Stomach (tissue), 8 donors: ENCODE measurements at regions not wholly inside any gene's neighbourhood (a gene's known extent, or its start where the extent isn't known, plus 50 kb on each side); places are given as distances from the start of the nearest gene placed in this dataset.

Experiments used
- DNase-seq, 2 donors: peaks; one replicate each; pipeline versions ENCODE4 v3.0.0 to v3.0.0-alpha.2; 2013 to 2019
- H3K27ac ChIP-seq, 5 donors: fragments of 200-600 bp in 4 of 5; sonication (generic) in 4 of 5; one replicate each; pipeline ENCODE4 v1.5.1; 2013 to 2019; ENCODE audit warnings: mild to moderate bottlenecking in 1 of 5, moderate library complexity in 1 of 5
- H3K27me3 ChIP-seq, 3 donors: fragments of 200-600 bp; sonication (generic); one replicate each; pipeline ENCODE4 v1.5.1; 2017 to 2019; ENCODE audit warnings: mixed run types in 1 of 3
- H3K36me3 ChIP-seq, 4 donors: fragments of 200-600 bp; sonication (generic); 1 replicate in 3 of 4; 2 replicates in 1 of 4; pipeline ENCODE4 v1.5.1; 2016 to 2019
- H3K4me1 ChIP-seq, 4 donors: fragments of 200-600 bp; sonication (generic); one replicate each; pipeline ENCODE4 v1.5.1; 2016 to 2019
- H3K4me3 ChIP-seq, 4 donors: fragments of 200-600 bp; sonication (generic) in 3 of 4; one replicate each; pipeline ENCODE4 v1.5.1; 2016 to 2019; ENCODE audit warnings: mild to moderate bottlenecking in 1 of 4
- H3K9me3 ChIP-seq, 4 donors: fragments of 200-600 bp; sonication (generic); one replicate each; pipeline ENCODE4 v1.5.1; 2016 to 2019
- EP300 ChIP-seq: sonication (generic); formaldehyde crosslinking; IDR thresholded peaks from one replicate; pipeline ENCODE4 v1.6.1; 2017; ENCODE audit warnings: antibody characterized with exemption
- POLR2A ChIP-seq, 4 donors: fragments of 450-650 bp; IDR thresholded peaks; one replicate each; pipeline ENCODE4 v1.6.1; 2016; ENCODE audit warnings: antibody characterized with exemption in 4 of 4, control low read depth in 2 of 4, mild to moderate bottlenecking in 1 of 4, moderate library complexity in 1 of 4
- POLR2AphosphoS5 ChIP-seq, 3 donors: sonication (generic); formaldehyde crosslinking; IDR thresholded peaks; one replicate each; pipeline ENCODE4 v1.6.1; 2016; ENCODE audit warnings: antibody characterized with exemption in 3 of 3
- WGBS, 5 donors: extraction: QIAGEN DNeasy Blood & Tissue Kit in 3 of 5; methylation state at CpG; one replicate each; pipeline versions ENCODE4 v1.1.5 to v1.1.7; 2013 to 2018; 5-methylcytosine and 5-hydroxymethylcytosine counted together
- intact Hi-C: fragments of 100-400 bp; cut with DNase I; formaldehyde crosslinking; loops from one replicate; pipeline ENCODE4 v1.15.1; 2023; ENCODE audit warnings: low total_unique reads
- TF ChIP-seq, protein P1 (sequence below), 7 experiments: fragments of 450-650 bp in 4 of 7; fragments of 200-600 bp in 3 of 7; sonication (generic) in 3 of 7; IDR thresholded peaks; one replicate each; pipeline ENCODE4 v1.5.1; 2016 to 2019; ENCODE audit warnings: antibody characterized with exemption in 7 of 7, control low read depth in 2 of 7, mild to moderate bottlenecking in 1 of 7
- donor health status: healthy with polysubstance abuse.
- donor health status: Bipolar disorder and iron deficiency.
- donor health status: healthy.

DNA sequence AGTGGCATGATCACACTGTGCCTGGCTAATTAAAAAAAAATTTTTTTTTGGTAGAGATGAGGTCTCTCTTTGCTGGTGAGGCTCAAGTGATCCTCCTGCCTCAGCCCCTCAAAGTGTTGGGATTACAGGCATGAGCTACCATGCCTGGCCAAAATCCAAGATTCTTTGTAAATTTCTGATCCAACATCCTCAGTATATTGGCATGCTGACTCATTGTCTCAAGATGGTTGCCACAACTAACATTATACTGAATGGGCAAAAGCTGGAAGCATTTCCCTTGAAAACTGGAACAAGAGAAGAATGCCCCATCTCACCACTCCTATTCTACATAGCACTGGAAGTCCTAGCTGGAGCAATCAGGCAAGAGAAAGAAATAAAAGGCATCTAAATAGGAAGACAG lies 100.0 kb downstream of the KLF5 start:
- no peak overlapping the region for H3K27ac ChIP-seq
- H3K9me3 ChIP-seq = no peaks in the 10 kb centered on the region
- H3K27me3 ChIP-seq = no peaks in the 10 kb centered on the region
- TF ChIP-seq POLR2AphosphoS5 (IDR thresholded peaks at IDR 0.05) (no peak), EP300 (no peak), POLR2A (IDR thresholded peaks at IDR 0.05) (no peak)
- TF ChIP-seq, protein P1, sequence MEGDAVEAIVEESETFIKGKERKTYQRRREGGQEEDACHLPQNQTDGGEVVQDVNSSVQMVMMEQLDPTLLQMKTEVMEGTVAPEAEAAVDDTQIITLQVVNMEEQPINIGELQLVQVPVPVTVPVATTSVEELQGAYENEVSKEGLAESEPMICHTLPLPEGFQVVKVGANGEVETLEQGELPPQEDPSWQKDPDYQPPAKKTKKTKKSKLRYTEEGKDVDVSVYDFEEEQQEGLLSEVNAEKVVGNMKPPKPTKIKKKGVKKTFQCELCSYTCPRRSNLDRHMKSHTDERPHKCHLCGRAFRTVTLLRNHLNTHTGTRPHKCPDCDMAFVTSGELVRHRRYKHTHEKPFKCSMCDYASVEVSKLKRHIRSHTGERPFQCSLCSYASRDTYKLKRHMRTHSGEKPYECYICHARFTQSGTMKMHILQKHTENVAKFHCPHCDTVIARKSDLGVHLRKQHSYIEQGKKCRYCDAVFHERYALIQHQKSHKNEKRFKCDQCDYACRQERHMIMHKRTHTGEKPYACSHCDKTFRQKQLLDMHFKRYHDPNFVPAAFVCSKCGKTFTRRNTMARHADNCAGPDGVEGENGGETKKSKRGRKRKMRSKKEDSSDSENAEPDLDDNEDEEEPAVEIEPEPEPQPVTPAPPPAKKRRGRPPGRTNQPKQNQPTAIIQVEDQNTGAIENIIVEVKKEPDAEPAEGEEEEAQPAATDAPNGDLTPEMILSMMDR (IDR thresholded peaks at IDR 0.05) = no peak
- H3K4me1 ChIP-seq = no peaks in the 10 kb centered on the region
- intact Hi-C loops = no loop called here
- H3K4me3 ChIP-seq = no peak overlapping the region
- DNase-seq = no peak
- no peaks in the 10 kb centered on the region for H3K36me3 ChIP-seq

DNA sequence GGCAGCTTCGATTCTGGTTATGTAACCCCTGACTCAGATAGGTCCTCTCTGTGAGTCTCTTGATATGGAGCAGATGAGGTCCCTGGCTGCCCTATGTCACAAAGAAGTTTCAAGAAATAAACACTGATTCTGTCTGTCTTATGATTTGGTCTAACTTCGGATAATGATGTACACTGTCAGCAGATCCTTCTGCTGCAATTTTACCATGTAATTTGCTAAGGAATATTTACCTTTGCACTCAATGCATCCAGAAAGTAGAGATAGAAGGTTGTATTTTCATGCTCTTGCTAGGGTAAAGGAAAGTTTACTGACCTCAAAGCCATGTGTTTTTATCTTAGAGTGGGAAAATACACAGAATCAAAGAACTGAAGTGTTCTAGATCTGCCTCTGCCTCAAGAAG lies 98.2 kb downstream of the KLF5 start:
- intact Hi-C loops = no loop called here
- TF ChIP-seq POLR2A (IDR thresholded peaks at IDR 0.05) (no peak), EP300 (no peak), POLR2AphosphoS5 (IDR thresholded peaks at IDR 0.05) (no peak)
- TF ChIP-seq, protein P1 (IDR thresholded peaks at IDR 0.05) = no peak
- WGBS, 5 donors = 30 to 46% (median 41%) methylated on average over 2 of the region's 2 CpGs
- Histone ChIP-seq H3K9me3 (no peaks in the 10 kb centered on the region), H3K4me1 (no peaks in the 10 kb centered on the region), H3K27me3 (no peaks in the 10 kb centered on the region), H3K27ac (no peak overlapping the region), H3K4me3 (no peak overlapping the region), H3K36me3 (no peaks in the 10 kb centered on the region)
- no peak for DNase-seq

GRCh38 chr13:73146707-73147106 lies 87.9 kb downstream of the KLF5 start:
- intact Hi-C loops = no loop called here
- Histone ChIP-seq H3K4me1 (peaks cover 0 to 8% (median 8%) of the 10 kb centered on the region in 4 donors), H3K36me3 (no peaks in the 10 kb centered on the region), H3K27ac (no peak overlapping the region), H3K27me3 (no peaks in the 10 kb centered on the region), H3K4me3 (no peak overlapping the region), H3K9me3 (no peaks in the 10 kb centered on the region)
- TF ChIP-seq POLR2A (IDR thresholded peaks at IDR 0.05) (no peak), EP300 (no peak), POLR2AphosphoS5 (IDR thresholded peaks at IDR 0.05) (no peak)
- TF ChIP-seq, protein P1 (IDR thresholded peaks at IDR 0.05) = no peak
- DNase-seq = no peak
- 81 to 100% (median 93%) methylated on average over 2 of the region's 2 CpGs for WGBS, 5 donors

DNA sequence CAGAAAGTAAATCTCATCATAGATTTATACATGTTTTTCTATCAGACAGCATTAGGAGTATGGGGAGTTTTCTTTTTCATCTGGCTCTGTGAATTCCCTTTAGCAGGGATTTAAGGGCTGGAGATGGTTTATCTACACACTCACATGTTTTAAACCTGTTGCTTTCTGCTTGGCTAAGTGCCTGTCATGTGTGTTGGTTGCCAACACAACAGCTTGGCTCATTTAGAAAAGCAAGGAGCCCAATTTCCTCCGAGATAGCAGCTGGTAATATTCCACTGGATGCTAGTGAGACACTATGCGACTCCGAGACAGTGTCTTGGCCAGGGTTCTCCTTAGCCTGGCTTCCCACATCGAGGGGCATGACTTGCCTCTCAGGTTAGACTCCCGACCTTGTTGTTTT lies 83.3 kb downstream of the KLF5 start:
- Histone ChIP-seq H3K9me3 (no peaks in the 10 kb centered on the region), H3K27me3 (no peaks in the 10 kb centered on the region), H3K4me3 (no peak overlapping the region), H3K27ac (peak overlapping the region; percentile 37 to 88 (median 83)), H3K4me1 (peaks cover 13 to 45% (median 29%) of the 10 kb centered on the region in 4 donors), H3K36me3 (no peaks in the 10 kb centered on the region)
- intact Hi-C loops = no loop called here
- TF ChIP-seq, protein P1 (IDR thresholded peaks at IDR 0.05) = no peak
- TF ChIP-seq POLR2A (IDR thresholded peaks at IDR 0.05) (no peak), POLR2AphosphoS5 (IDR thresholded peaks at IDR 0.05) (no peak), EP300 (no peak)
- 19 to 43% (median 35%) methylated on average over 5 of the region's 5 CpGs for WGBS, 5 donors
- peak; percentile 43 to 67 for DNase-seq
